ENCODE measurements at regions not wholly inside any gene's neighbourhood (a gene's known extent, or its start where the extent isn't known, plus 50 kb on each side); places are given as distances from the start of the nearest gene placed in this dataset.

DNA sequence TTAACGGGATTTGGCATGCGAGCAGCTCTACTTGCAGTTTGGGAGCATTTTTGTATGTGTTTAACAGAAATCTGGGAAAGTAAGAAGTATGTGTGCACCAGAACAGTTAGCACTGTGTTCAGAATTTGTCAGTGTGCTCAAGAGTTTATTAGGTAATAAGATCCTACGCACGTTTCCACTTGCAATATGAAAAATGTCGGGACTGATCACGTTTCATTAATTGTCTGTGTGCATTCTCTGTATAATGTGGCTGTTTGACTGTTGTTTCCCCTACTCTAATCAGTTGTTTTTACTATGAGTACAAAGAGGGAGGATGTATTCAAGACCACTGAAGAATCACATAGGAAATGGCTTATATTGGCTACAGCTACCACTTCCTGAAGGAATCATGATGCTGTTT is 349.7 kb upstream of the POU3F2 start:
- no peaks in the 10 kb centered on the region for H3K9me3 Mint-ChIP-seq
- no peaks in the 10 kb centered on the region for H3K36me3 Mint-ChIP-seq (ENCODE audit: low read depth)
- no peaks in the 10 kb centered on the region for H3K27me3 Mint-ChIP-seq (ENCODE audit: low read depth)
- no peaks in the 10 kb centered on the region for H3K4me1 Mint-ChIP-seq (ENCODE audit: low read depth)
- H3K27ac Mint-ChIP-seq: no peak overlapping the region
- no peak overlapping the region for H3K4me3 Mint-ChIP-seq

DNA sequence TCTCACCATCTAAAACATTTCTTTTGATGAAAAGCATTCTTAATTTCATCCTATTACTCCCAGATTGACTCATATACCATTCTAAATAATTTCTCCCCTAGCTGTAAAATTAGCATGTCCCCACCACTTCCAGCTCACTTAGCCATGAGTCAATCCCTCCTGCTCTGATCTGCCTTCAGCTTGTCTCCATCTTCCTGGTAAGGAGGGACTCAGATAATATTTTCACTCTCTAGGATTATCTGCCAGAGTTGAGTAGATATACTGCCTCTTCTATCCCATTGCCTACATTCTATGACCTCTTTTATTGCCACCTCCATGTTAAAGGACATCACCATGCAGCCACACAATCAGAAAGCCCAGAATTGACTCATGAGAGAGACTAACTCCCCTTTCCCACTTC is 348.8 kb upstream of the POU3F2 start:
- Mint-ChIP-seq H3K27me3 (ENCODE audit: low read depth) (no peaks in the 10 kb centered on the region), H3K36me3 (ENCODE audit: low read depth) (no peaks in the 10 kb centered on the region), H3K4me3 (no peak overlapping the region), H3K9me3 (no peaks in the 10 kb centered on the region), H3K27ac (no peak overlapping the region), H3K4me1 (ENCODE audit: low read depth) (no peaks in the 10 kb centered on the region)

GRCh38 chr6:98486057-98486456 is 348.3 kb upstream of the POU3F2 start:
- H3K4me3 Mint-ChIP-seq: no peak overlapping the region
- H3K36me3 Mint-ChIP-seq (ENCODE audit: low read depth): no peaks in the 10 kb centered on the region
- H3K9me3 Mint-ChIP-seq: no peaks in the 10 kb centered on the region
- H3K27me3 Mint-ChIP-seq (ENCODE audit: low read depth): no peaks in the 10 kb centered on the region
- H3K27ac Mint-ChIP-seq: no peak overlapping the region
- no peaks in the 10 kb centered on the region for H3K4me1 Mint-ChIP-seq (ENCODE audit: low read depth)

DNA sequence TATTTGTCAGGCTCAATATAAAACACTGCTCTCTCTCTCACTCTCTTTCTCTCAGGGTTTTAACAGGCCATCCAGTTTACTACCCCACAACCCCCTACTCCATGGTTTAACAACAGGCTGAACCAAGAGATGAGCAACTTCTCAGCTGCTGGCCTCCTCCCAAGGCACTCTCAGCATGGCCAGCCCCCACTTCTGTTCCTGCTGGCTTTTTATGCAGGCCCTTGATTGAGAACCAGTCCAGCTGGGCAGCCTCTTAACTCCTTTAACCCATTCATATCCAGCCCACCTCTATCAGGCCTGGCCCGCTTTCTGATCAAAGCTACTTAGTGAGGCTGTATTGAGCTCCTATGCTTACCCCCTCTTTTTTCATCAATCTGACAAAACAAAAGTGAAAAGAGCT is 346.8 kb upstream of the POU3F2 start:
- no peaks in the 10 kb centered on the region for H3K36me3 Mint-ChIP-seq (ENCODE audit: low read depth)

GRCh38 chr6:98498144-98498775 is 336.1 kb upstream of the POU3F2 start:
- no peaks in the 10 kb centered on the region for H3K36me3 Mint-ChIP-seq (ENCODE audit: low read depth)
- no peaks in the 10 kb centered on the region for H3K4me1 Mint-ChIP-seq (ENCODE audit: low read depth)
- no peak overlapping the region for H3K27ac Mint-ChIP-seq
- H3K4me3 Mint-ChIP-seq: no peak overlapping the region
- no peaks in the 10 kb centered on the region for H3K27me3 Mint-ChIP-seq (ENCODE audit: low read depth)
- no peaks in the 10 kb centered on the region for H3K9me3 Mint-ChIP-seq

More for the DNA sequence above, 346.8 kb upstream of the POU3F2 start:
- no peaks in the 10 kb centered on the region for H3K27me3 Mint-ChIP-seq (ENCODE audit: low read depth)
- H3K4me3 Mint-ChIP-seq: no peak overlapping the region
- H3K4me1 Mint-ChIP-seq (ENCODE audit: low read depth): no peaks in the 10 kb centered on the region
- no peak overlapping the region for H3K27ac Mint-ChIP-seq
- no peaks in the 10 kb centered on the region for H3K9me3 Mint-ChIP-seq

DNA sequence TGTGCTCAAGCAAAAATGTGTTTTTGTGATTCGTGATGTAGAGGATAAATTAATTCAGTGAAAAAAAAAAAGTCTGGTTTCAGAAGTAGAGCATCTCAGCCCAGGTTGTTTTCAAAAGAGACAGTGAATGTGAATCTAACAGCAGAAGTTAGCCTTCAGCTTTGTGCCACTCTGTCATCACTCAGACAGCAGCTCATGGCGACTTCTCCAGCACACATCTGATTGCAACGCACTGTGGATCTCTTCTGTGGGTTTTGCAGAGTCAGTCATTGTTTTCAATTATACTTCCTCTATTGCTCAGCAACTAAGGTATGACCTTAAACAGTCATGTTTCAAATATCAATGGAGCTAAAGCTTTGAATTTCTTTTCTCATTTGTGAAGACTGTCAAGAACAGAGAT is 335.5 kb upstream of the POU3F2 start:
- no peak overlapping the region for H3K4me3 Mint-ChIP-seq

GRCh38 chr6:98514073-98514720 is 320.2 kb upstream of the POU3F2 start:
- Mint-ChIP-seq H3K27me3 (ENCODE audit: low read depth) (no peaks in the 10 kb centered on the region), H3K9me3 (no peaks in the 10 kb centered on the region), H3K36me3 (ENCODE audit: low read depth) (no peaks in the 10 kb centered on the region), H3K4me3 (no peak overlapping the region), H3K27ac (no peak overlapping the region), H3K4me1 (ENCODE audit: low read depth) (no peaks in the 10 kb centered on the region)

More for the DNA sequence above, 335.5 kb upstream of the POU3F2 start:
- Mint-ChIP-seq H3K36me3 (ENCODE audit: low read depth) (no peaks in the 10 kb centered on the region), H3K4me1 (ENCODE audit: low read depth) (no peaks in the 10 kb centered on the region), H3K27ac (no peak overlapping the region), H3K27me3 (ENCODE audit: low read depth) (no peaks in the 10 kb centered on the region), H3K9me3 (no peaks in the 10 kb centered on the region)

DNA sequence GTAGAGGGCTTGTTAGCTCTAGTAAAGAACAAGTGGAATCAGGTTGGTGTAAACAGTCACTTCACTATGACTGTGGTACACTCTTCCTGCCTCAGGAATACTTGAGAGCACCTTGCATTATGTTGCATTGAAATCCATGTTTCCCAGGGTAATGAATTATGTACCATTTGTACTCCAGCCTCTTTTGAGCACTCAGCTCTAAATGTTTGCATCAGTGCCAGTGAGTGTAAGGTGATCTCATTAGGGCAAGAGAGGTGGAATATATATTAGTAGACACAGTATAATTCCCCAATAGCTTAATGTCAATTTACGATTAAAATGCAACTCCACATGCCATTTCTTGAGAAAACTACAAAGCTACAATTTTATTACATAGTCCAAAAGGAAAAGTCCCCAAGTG is 319.6 kb upstream of the POU3F2 start:
- H3K27ac Mint-ChIP-seq: no peak overlapping the region
- H3K4me1 Mint-ChIP-seq (ENCODE audit: low read depth): no peaks in the 10 kb centered on the region
- no peaks in the 10 kb centered on the region for H3K27me3 Mint-ChIP-seq (ENCODE audit: low read depth)
- no peaks in the 10 kb centered on the region for H3K9me3 Mint-ChIP-seq
- no peaks in the 10 kb centered on the region for H3K36me3 Mint-ChIP-seq (ENCODE audit: low read depth)
- H3K4me3 Mint-ChIP-seq: no peak overlapping the region

GRCh38 chr6:98516206-98516605 is 318.2 kb upstream of the POU3F2 start:
- Mint-ChIP-seq H3K9me3 (no peaks in the 10 kb centered on the region), H3K36me3 (ENCODE audit: low read depth) (no peaks in the 10 kb centered on the region), H3K4me3 (no peak overlapping the region), H3K27ac (no peak overlapping the region), H3K4me1 (ENCODE audit: low read depth) (no peaks in the 10 kb centered on the region), H3K27me3 (ENCODE audit: low read depth) (no peaks in the 10 kb centered on the region)

GRCh38 chr6:98516866-98517265 is 317.5 kb upstream of the POU3F2 start:
- Mint-ChIP-seq H3K4me3 (no peak overlapping the region), H3K27me3 (ENCODE audit: low read depth) (no peaks in the 10 kb centered on the region), H3K4me1 (ENCODE audit: low read depth) (no peaks in the 10 kb centered on the region), H3K27ac (no peak overlapping the region), H3K36me3 (ENCODE audit: low read depth) (no peaks in the 10 kb centered on the region), H3K9me3 (no peaks in the 10 kb centered on the region)

- no peak overlapping the region for H3K27ac Mint-ChIP-seq
- H3K9me3 Mint-ChIP-seq: no peaks in the 10 kb centered on the region
- no peaks in the 10 kb centered on the region for H3K27me3 Mint-ChIP-seq (ENCODE audit: low read depth)
These were observed 308.5 kb upstream of the POU3F2 start for GRCh38 chr6:98525860-98526259.

GRCh38 chr6:98526465-98526864 is 307.9 kb upstream of the POU3F2 start:
- Mint-ChIP-seq H3K36me3 (ENCODE audit: low read depth) (no peaks in the 10 kb centered on the region), H3K9me3 (no peaks in the 10 kb centered on the region), H3K27ac (no peak overlapping the region), H3K4me3 (no peak overlapping the region), H3K27me3 (ENCODE audit: low read depth) (no peaks in the 10 kb centered on the region), H3K4me1 (ENCODE audit: low read depth) (no peaks in the 10 kb centered on the region)

More at GRCh38 chr6:98525860-98526259, 308.5 kb upstream of the POU3F2 start:
- H3K36me3 Mint-ChIP-seq (ENCODE audit: low read depth): no peaks in the 10 kb centered on the region
- no peaks in the 10 kb centered on the region for H3K4me1 Mint-ChIP-seq (ENCODE audit: low read depth)
- H3K4me3 Mint-ChIP-seq: no peak overlapping the region

GRCh38 chr6:98529364-98529763 is 305.0 kb upstream of the POU3F2 start:
- H3K4me1 Mint-ChIP-seq (ENCODE audit: low read depth): no peaks in the 10 kb centered on the region
- H3K4me3 Mint-ChIP-seq: no peak overlapping the region
- H3K27ac Mint-ChIP-seq: no peak overlapping the region
- H3K36me3 Mint-ChIP-seq (ENCODE audit: low read depth): no peaks in the 10 kb centered on the region
- no peaks in the 10 kb centered on the region for H3K27me3 Mint-ChIP-seq (ENCODE audit: low read depth)
- H3K9me3 Mint-ChIP-seq: no peaks in the 10 kb centered on the region

DNA sequence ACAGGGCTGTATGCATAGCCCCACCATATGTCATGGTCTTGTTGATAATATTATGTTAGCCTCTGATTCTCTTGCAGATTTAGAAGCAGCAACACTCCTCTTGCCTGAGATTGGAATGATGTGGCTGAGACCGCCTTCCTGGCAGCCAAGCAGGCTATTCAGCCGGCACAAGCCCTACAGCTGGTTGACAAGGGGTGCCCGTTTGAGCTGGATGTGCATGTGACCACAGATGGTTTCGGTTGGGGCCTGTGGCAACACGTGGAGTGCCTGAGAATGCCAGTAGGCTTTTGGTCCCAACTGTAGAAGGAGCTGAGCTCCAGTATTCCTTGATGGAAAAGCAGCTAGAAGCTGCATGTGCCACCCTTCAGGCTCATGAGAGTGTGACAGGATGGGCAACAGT is 303.6 kb upstream of the POU3F2 start:
- Mint-ChIP-seq H3K9me3 (no peaks in the 10 kb centered on the region), H3K27me3 (ENCODE audit: low read depth) (no peaks in the 10 kb centered on the region), H3K4me3 (no peak overlapping the region), H3K4me1 (ENCODE audit: low read depth) (no peaks in the 10 kb centered on the region), H3K36me3 (ENCODE audit: low read depth) (no peaks in the 10 kb centered on the region), H3K27ac (no peak overlapping the region)

DNA sequence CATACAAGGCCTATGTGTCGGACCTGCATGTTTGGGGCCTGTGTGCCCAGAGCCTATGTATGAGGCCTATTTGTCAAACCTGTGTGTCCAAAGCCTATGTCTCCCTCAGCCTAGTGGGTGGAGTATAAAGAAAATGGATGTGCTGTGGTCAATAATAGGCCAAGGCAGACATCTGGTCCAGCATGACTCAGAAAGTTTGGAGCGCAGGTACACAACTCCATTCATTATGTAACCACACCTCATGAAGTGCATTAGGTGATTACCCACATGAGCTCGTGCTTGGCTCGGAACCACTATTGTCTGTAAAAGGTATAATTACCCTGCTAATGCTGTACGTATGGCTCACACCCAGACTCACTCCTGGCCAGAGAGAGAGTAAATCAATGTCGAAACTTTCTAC is 302.4 kb upstream of the POU3F2 start:
- H3K36me3 Mint-ChIP-seq (ENCODE audit: low read depth): no peaks in the 10 kb centered on the region

More for the DNA sequence above, 302.4 kb upstream of the POU3F2 start:
- Mint-ChIP-seq H3K4me1 (ENCODE audit: low read depth) (no peaks in the 10 kb centered on the region), H3K9me3 (no peaks in the 10 kb centered on the region), H3K4me3 (no peak overlapping the region), H3K27ac (no peak overlapping the region), H3K27me3 (ENCODE audit: low read depth) (no peaks in the 10 kb centered on the region)

Measured in T-helper 1 cell treated with Interleukin-12 subunit alpha and Interleukin-12 subunit beta and Interleukin-4 antibody, amounts not matched to agents 30 μg/mL and 1 μg/mL, for 36 hours (primary cell).